Progenitor cell of endocrine pancreas (in vitro differentiated cells): ENCODE measurements at regions not wholly inside any gene's neighbourhood (a gene's known extent, or its start where the extent isn't known, plus 50 kb on each side); places are given as distances from the start of the nearest gene placed in this dataset.

Experiments used
- DNase-seq: peaks from one replicate; pipeline ENCODE4 v3.0.0; 2021; ENCODE audit warnings: low spot score; ENCODE audit not compliant: unreplicated experiment
- H3K27ac Mint-ChIP-seq: 2 replicates; pipeline ENCODE4 v1.8.0; 2021; ENCODE audit warnings: mild to moderate bottlenecking, moderate library complexity, mixed read lengths
- H3K27me3 Mint-ChIP-seq: 2 replicates; pipeline ENCODE4 v1.8.0; 2021; ENCODE audit warnings: mixed read lengths
- H3K36me3 Mint-ChIP-seq: 2 replicates; pipeline ENCODE4 v1.8.0; 2022; ENCODE audit warnings: mixed read lengths; ENCODE audit not compliant: insufficient read depth
- H3K4me1 Mint-ChIP-seq: 2 replicates; pipeline ENCODE4 v1.8.0; 2021; ENCODE audit warnings: low read depth, mixed read lengths
- H3K4me3 Mint-ChIP-seq: 2 replicates; pipeline ENCODE4 v1.8.0; 2021; ENCODE audit warnings: low read depth, mild to moderate bottlenecking, moderate library complexity, mixed read lengths
- H3K9me3 Mint-ChIP-seq: 2 replicates; pipeline ENCODE4 v1.8.0; 2021; ENCODE audit warnings: low read depth, mixed read lengths
- TF ChIP-seq, protein P1 (sequence below): fragments of 200-600 bp; sonication (generic); IDR thresholded peaks from one replicate; pipeline ENCODE4 v1.5.0; 2021; ENCODE audit warnings: antibody characterized with exemption, mild to moderate bottlenecking; ENCODE audit not compliant: unreplicated experiment

GRCh38 chr1:229068270-229068987 is 202.5 kb upstream of the RAB4A start:
- Mint-ChIP-seq H3K4me1 (peaks cover 9% of the 10 kb centered on the region), H3K4me3 (no peak overlapping the region), H3K9me3 (no peaks in the 10 kb centered on the region), H3K27ac (no peak overlapping the region), H3K36me3 (no peaks in the 10 kb centered on the region), H3K27me3 (peaks cover 9% of the 10 kb centered on the region)
- TF ChIP-seq, protein P1, sequence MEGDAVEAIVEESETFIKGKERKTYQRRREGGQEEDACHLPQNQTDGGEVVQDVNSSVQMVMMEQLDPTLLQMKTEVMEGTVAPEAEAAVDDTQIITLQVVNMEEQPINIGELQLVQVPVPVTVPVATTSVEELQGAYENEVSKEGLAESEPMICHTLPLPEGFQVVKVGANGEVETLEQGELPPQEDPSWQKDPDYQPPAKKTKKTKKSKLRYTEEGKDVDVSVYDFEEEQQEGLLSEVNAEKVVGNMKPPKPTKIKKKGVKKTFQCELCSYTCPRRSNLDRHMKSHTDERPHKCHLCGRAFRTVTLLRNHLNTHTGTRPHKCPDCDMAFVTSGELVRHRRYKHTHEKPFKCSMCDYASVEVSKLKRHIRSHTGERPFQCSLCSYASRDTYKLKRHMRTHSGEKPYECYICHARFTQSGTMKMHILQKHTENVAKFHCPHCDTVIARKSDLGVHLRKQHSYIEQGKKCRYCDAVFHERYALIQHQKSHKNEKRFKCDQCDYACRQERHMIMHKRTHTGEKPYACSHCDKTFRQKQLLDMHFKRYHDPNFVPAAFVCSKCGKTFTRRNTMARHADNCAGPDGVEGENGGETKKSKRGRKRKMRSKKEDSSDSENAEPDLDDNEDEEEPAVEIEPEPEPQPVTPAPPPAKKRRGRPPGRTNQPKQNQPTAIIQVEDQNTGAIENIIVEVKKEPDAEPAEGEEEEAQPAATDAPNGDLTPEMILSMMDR: no peak
- no peak for DNase-seq

- Mint-ChIP-seq H3K36me3 (no peaks in the 10 kb centered on the region), H3K4me3 (no peak overlapping the region), H3K27me3 (peaks cover 9% of the 10 kb centered on the region), H3K27ac (no peak overlapping the region), H3K9me3 (no peaks in the 10 kb centered on the region), H3K4me1 (peaks cover 9% of the 10 kb centered on the region)
- DNase-seq: no peak
- TF ChIP-seq, protein P1: no peak
Measured at GRCh38 chr1:229069176-229069575, 201.7 kb upstream of the RAB4A start.

DNA sequence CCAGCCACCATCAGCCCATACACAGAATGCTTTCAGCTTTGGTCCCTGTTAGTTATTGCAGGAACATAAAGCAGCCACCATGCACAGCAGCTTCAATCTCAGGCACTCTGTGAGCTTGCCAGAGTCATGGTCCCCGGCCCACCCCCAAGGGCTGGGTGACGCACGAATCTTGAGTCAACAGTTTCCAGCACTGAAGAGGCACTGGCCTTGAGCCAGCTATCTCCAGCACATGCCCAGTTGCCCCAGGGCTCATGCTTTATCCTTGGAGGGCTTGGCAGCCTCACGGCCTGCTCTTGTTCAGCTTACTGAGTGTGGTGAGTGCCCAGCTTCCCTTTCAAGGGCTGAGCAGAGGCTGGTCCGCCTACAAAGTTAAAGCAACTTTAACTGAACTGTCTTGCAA is 200.7 kb upstream of the RAB4A start:
- TF ChIP-seq, protein P1: no peak
- H3K36me3 Mint-ChIP-seq: no peaks in the 10 kb centered on the region
- peaks cover 6% of the 10 kb centered on the region for H3K4me1 Mint-ChIP-seq
- H3K9me3 Mint-ChIP-seq: no peaks in the 10 kb centered on the region
- peaks cover 9% of the 10 kb centered on the region for H3K27me3 Mint-ChIP-seq
- H3K4me3 Mint-ChIP-seq: no peak overlapping the region
- DNase-seq: no peak
- H3K27ac Mint-ChIP-seq: no peak overlapping the region

GRCh38 chr1:229073251-229073650 is 197.7 kb upstream of the RAB4A start:
- H3K4me3 Mint-ChIP-seq: no peak overlapping the region
- H3K4me1 Mint-ChIP-seq: peaks cover 4% of the 10 kb centered on the region
- TF ChIP-seq, protein P1: no peak
- H3K9me3 Mint-ChIP-seq: no peaks in the 10 kb centered on the region
- H3K27ac Mint-ChIP-seq: no peak overlapping the region
- no peak for DNase-seq
- H3K36me3 Mint-ChIP-seq: no peaks in the 10 kb centered on the region
- H3K27me3 Mint-ChIP-seq: peaks cover 1% of the 10 kb centered on the region

- no peaks in the 10 kb centered on the region for H3K9me3 Mint-ChIP-seq
- no peak for DNase-seq
- no peak overlapping the region for H3K27ac Mint-ChIP-seq
- peaks cover 3% of the 10 kb centered on the region for H3K4me1 Mint-ChIP-seq
- H3K36me3 Mint-ChIP-seq: no peaks in the 10 kb centered on the region
- no peaks in the 10 kb centered on the region for H3K27me3 Mint-ChIP-seq
- no peak overlapping the region for H3K4me3 Mint-ChIP-seq
- TF ChIP-seq, protein P1: no peak
Measured at GRCh38 chr1:229075217-229075616, 195.7 kb upstream of the RAB4A start.
